H1 (cell line): ENCODE measurements at regions not wholly inside any gene's neighbourhood (a gene's known extent, or its start where the extent isn't known, plus 50 kb on each side); places are given as distances from the start of the nearest gene placed in this dataset.
"Not testable (repeated sequence)": the region's sequence is repeated elsewhere in the genome, so short reads cannot be mapped to it uniquely, and the experiment has no call there.

Experiments used
- CTCF ChIA-PET: fragments of 300-600 bp; sonication (Branson Sonifier 250); formaldehyde crosslinking; loops from one replicate; lab custom pipeline; 2021; ENCODE audit not compliant: partially characterized antibody; lab: Charles Lee
- POLR2A ChIA-PET: fragments of 300-600 bp; sonication (Branson Sonifier 250); formaldehyde crosslinking; loops from one replicate; lab custom pipeline; 2021; ENCODE audit warnings: inconsistent platforms; ENCODE audit not compliant: partially characterized antibody; lab: Charles Lee
- DNase-seq, 2 experiments: peaks; one replicate each; pipeline versions ENCODE4 v3.0.0 to v3.0.0-alpha.2; 2010 to 2022; ENCODE audit warnings: low spot score in 2 of 2, low read depth in 1 of 2, mixed read lengths in 1 of 2
- FAIRE-seq: peaks from 2 replicates; lab custom pipeline; 2011; peaks lifted over from hg19 to GRCh38; lab: Jason Lieb, UNC
- H2AFZ ChIP-seq: 2 replicates; pipeline ENCODE4 v1.8.1; 2012; ENCODE audit warnings: low read length, inconsistent platforms
- H2AK5ac ChIP-seq: 2 replicates; pipeline ENCODE4 v1.6.1; 2013; ENCODE audit warnings: low read depth, low read length
- H2BK120ac ChIP-seq: replicated peaks from 2 replicates; pipeline ENCODE3; 2013; ENCODE audit warnings: low read depth, low read length, inconsistent platforms
- H2BK12ac ChIP-seq: 2 replicates; pipeline ENCODE4 v1.6.1; 2013; ENCODE audit warnings: low read depth, low read length
- H2BK15ac ChIP-seq: 2 replicates; pipeline ENCODE4 v1.6.1; 2013; ENCODE audit warnings: low read length
- H2BK20ac ChIP-seq: 2 replicates; pipeline ENCODE4 v1.6.1; 2013; ENCODE audit warnings: low read length
- H2BK5ac ChIP-seq: 2 replicates; pipeline ENCODE4 v1.6.1; 2013; ENCODE audit warnings: low read depth, low read length
- H3K14ac ChIP-seq: 2 replicates; pipeline ENCODE4 v1.6.1; 2013; ENCODE audit warnings: inconsistent platforms; ENCODE audit not compliant: insufficient read length
- H3K18ac ChIP-seq: 2 replicates; pipeline ENCODE4 v1.6.1; 2013; ENCODE audit warnings: low read length; ENCODE audit errors: extremely low read depth
- H3K23ac ChIP-seq: 2 replicates; pipeline ENCODE4 v1.6.1; 2013; ENCODE audit warnings: inconsistent platforms; ENCODE audit not compliant: insufficient read length
- H3K23me2 ChIP-seq: 2 replicates; pipeline ENCODE4 v1.6.1; 2013; ENCODE audit warnings: low read depth, low read length
- H3K27ac ChIP-seq: 2 replicates; pipeline ENCODE4 v1.6.1; 2011; ENCODE audit warnings: low read depth, low read length, inconsistent platforms
- H3K27me3 ChIP-seq, 4 experiments: replicated peaks in 1 of 4; 1 replicate in 1 of 4; 2 replicates in 3 of 4; pipeline versions ENCODE4 v1.6.1 to v1.8.1; 2011 to 2013; ENCODE audit warnings: low read length in 3 of 4, mild to moderate bottlenecking in 3 of 4, inconsistent platforms in 2 of 4, mixed read lengths in 2 of 4, moderate library complexity in 1 of 4; ENCODE audit not compliant: control insufficient read depth in 3 of 4, insufficient read depth in 3 of 4; ENCODE audit errors: extremely low read depth in 1 of 4
- H3K36me3 ChIP-seq, 4 experiments: 2 replicates each; pipeline versions ENCODE4 v1.6.1 to v1.8.1; 2011 to 2013; ENCODE audit warnings: mild to moderate bottlenecking in 4 of 4, low read length in 3 of 4, moderate library complexity in 2 of 4, control low read depth in 1 of 4, inconsistent platforms in 1 of 4; ENCODE audit not compliant: insufficient read depth in 4 of 4, control insufficient read depth in 2 of 4
- H3K4ac ChIP-seq: replicated peaks from 2 replicates; pipeline ENCODE3; 2013; ENCODE audit warnings: low read length, low read depth, mixed read lengths, inconsistent platforms; ENCODE audit not compliant: insufficient read length
- H3K4me1 ChIP-seq, 4 experiments: replicated peaks in 1 of 4; 1 replicate in 1 of 4; 2 replicates in 3 of 4; pipeline versions ENCODE4 v1.6.1 to v1.8.1; 2011 to 2013; ENCODE audit warnings: low read length in 3 of 4, inconsistent platforms in 2 of 4, mixed read lengths in 1 of 4; ENCODE audit not compliant: insufficient read depth in 4 of 4, control insufficient read depth in 3 of 4
- H3K4me2 ChIP-seq, 2 experiments: 2 replicates each; pipeline versions ENCODE4 v1.6.1 to v1.8.1; 2011 to 2013; ENCODE audit warnings: low read depth in 2 of 2, low read length in 2 of 2, control low read depth in 1 of 2, inconsistent platforms in 1 of 2, mild to moderate bottlenecking in 1 of 2; ENCODE audit not compliant: insufficient read depth in 1 of 2
- H3K4me3 ChIP-seq, 4 experiments: fragments of 200-600, 300-600 bp in 1 of 4; sonication (generic), shearing (Covaris generic), sonication (Bioruptor Twin) in 1 of 4; 2 replicates each; pipeline versions ENCODE4 v1.5.1 to v1.8.1; 2011 to 2016; ENCODE audit warnings: low read length in 4 of 4, low read depth in 3 of 4, control low read depth in 2 of 4, inconsistent platforms in 2 of 4, mild to moderate bottlenecking in 2 of 4, mixed read lengths in 1 of 4, moderate library complexity in 1 of 4; ENCODE audit not compliant: insufficient read depth in 2 of 4; ENCODE audit errors: extremely low read depth in 1 of 4
- H3K56ac ChIP-seq: replicated peaks from 2 replicates; pipeline ENCODE3; 2013; ENCODE audit warnings: low read depth, mild to moderate bottlenecking, mixed read lengths, low read length, inconsistent platforms; ENCODE audit not compliant: insufficient read length
- H3K79me1 ChIP-seq: 2 replicates; pipeline ENCODE4 v1.6.1; 2013; ENCODE audit warnings: low read depth, low read length, control low read depth
- H3K79me2 ChIP-seq, 2 experiments: 2 replicates each; pipeline versions ENCODE4 v1.6.1 to v1.8.1; 2012 to 2013; ENCODE audit warnings: low read length in 2 of 2, mild to moderate bottlenecking in 2 of 2, inconsistent platforms in 1 of 2; ENCODE audit not compliant: insufficient read depth in 2 of 2, control insufficient read depth in 1 of 2
- H3K9ac ChIP-seq, 4 experiments: replicated peaks in 1 of 4; 1 replicate in 1 of 4; 2 replicates in 3 of 4; pipeline versions ENCODE4 v1.6.1 to v1.8.1; 2011 to 2013; ENCODE audit warnings: low read depth in 3 of 4, low read length in 3 of 4, control low read depth in 2 of 4, mild to moderate bottlenecking in 2 of 4, moderate library complexity in 2 of 4, inconsistent platforms in 1 of 4; ENCODE audit errors: extremely low read depth in 1 of 4
- H3K9me3 ChIP-seq, 2 experiments: 2 replicates each; pipeline versions ENCODE4 v1.6.1 to v1.8.1; 2012 to 2013; ENCODE audit warnings: mild to moderate bottlenecking in 2 of 2, moderate library complexity in 2 of 2, control low read depth in 1 of 2, inconsistent platforms in 1 of 2, low read depth in 1 of 2, low read length in 1 of 2, mixed read lengths in 1 of 2; ENCODE audit not compliant: insufficient read depth in 2 of 2
- H4K20me1 ChIP-seq, 2 experiments: replicated peaks in 1 of 2; 2 replicates each; pipeline versions ENCODE3 to v1.8.1; 2011 to 2013; ENCODE audit warnings: inconsistent platforms in 2 of 2, low read length in 2 of 2, mild to moderate bottlenecking in 1 of 2; ENCODE audit not compliant: insufficient read depth in 2 of 2, control insufficient read depth in 1 of 2
- H4K5ac ChIP-seq: 2 replicates; pipeline ENCODE4 v1.6.1; 2013; ENCODE audit warnings: low read length, low read depth, mixed read lengths, inconsistent platforms; ENCODE audit not compliant: insufficient read length
- H4K8ac ChIP-seq: 2 replicates; pipeline ENCODE4 v1.8.0; 2013; ENCODE audit warnings: mild to moderate bottlenecking, moderate library complexity, low read length, inconsistent platforms; ENCODE audit not compliant: insufficient read depth; ENCODE audit errors: extremely low read depth
- H4K91ac ChIP-seq: replicated peaks from 2 replicates; pipeline ENCODE3; 2013; ENCODE audit warnings: low read length, mixed read lengths, inconsistent platforms; ENCODE audit not compliant: insufficient read length

GRCh38 chr3:110507570-110507969 is 564.0 kb upstream of the NECTIN3 start:
- H3K23me2 ChIP-seq, H3K14ac ChIP-seq, H3K23ac ChIP-seq, H4K91ac ChIP-seq, H3K4ac ChIP-seq, H2BK5ac ChIP-seq, POLR2A ChIA-PET, H3K36me3 ChIP-seq, H3K56ac ChIP-seq, H2BK15ac ChIP-seq, H3K9ac ChIP-seq, H3K4me1 ChIP-seq, H4K20me1 ChIP-seq, H2BK120ac ChIP-seq, H2AK5ac ChIP-seq, DNase-seq, H2BK12ac ChIP-seq, H2BK20ac ChIP-seq, FAIRE-seq, H3K79me1 ChIP-seq, H3K4me3 ChIP-seq, H3K18ac ChIP-seq, H3K9me3 ChIP-seq, H2AFZ ChIP-seq, H3K27me3 ChIP-seq, H3K4me2 ChIP-seq, H4K5ac ChIP-seq, H4K8ac ChIP-seq, H3K27ac ChIP-seq, H3K79me2 ChIP-seq, CTCF ChIA-PET: not testable (repeated sequence)
